Esophagus muscularis mucosa (tissue), 4 donors: ENCODE measurements at regions not wholly inside any gene's neighbourhood (a gene's known extent, or its start where the extent isn't known, plus 50 kb on each side); places are given as distances from the start of the nearest gene placed in this dataset.

Experiments used
- DNase-seq: peaks from one replicate; pipeline ENCODE4 v3.0.0-alpha.2; 2017; ENCODE audit errors: extremely low spot score
- H3K27ac ChIP-seq, 4 donors: fragments of 200-600 bp; sonication (generic); replicated peaks in 1 of 4; 1 replicate in 3 of 4; 2 replicates in 1 of 4; pipeline ENCODE4 v1.5.1; 2016 to 2019; ENCODE audit warnings: mild to moderate bottlenecking in 1 of 4
- H3K27me3 ChIP-seq, 4 donors: fragments of 200-600 bp; sonication (generic); one replicate each; pipeline versions ENCODE4 v1.5.1 to v1.6.0; 2016 to 2019
- H3K36me3 ChIP-seq, 4 donors: fragments of 200-600 bp; sonication (generic); one replicate each; pipeline ENCODE4 v1.5.1; 2016 to 2019
- H3K4me1 ChIP-seq, 4 donors: fragments of 200-600 bp; sonication (generic); one replicate each; pipeline ENCODE4 v1.5.1; 2016 to 2019
- H3K4me3 ChIP-seq, 4 donors: fragments of 200-600 bp; sonication (generic); 1 replicate in 2 of 4; 2 replicates in 2 of 4; pipeline ENCODE4 v1.5.1; 2016 to 2019; ENCODE audit warnings: mild to moderate bottlenecking in 4 of 4, moderate library complexity in 1 of 4
- H3K9me3 ChIP-seq, 4 donors: fragments of 200-600 bp; sonication (generic); 1 replicate in 3 of 4; 2 replicates in 1 of 4; pipeline ENCODE4 v1.5.1; 2016 to 2019
- CTCF ChIP-seq, 3 experiments: fragments of 200-600 bp in 2 of 3; fragments of 450-650 bp in 1 of 3; sonication (generic) in 2 of 3; IDR thresholded peaks; one replicate each; pipeline ENCODE4 v1.5.1; 2017 to 2019; ENCODE audit warnings: antibody characterized with exemption in 3 of 3, mild to moderate bottlenecking in 2 of 3, moderate library complexity in 1 of 3
- EP300 ChIP-seq: sonication (generic); formaldehyde crosslinking; IDR thresholded peaks from one replicate; pipeline ENCODE4 v1.6.1; 2017; ENCODE audit warnings: antibody characterized with exemption
- POLR2A ChIP-seq: fragments of 450-650 bp; IDR thresholded peaks from one replicate; pipeline ENCODE4 v1.6.1; 2017; ENCODE audit warnings: antibody characterized with exemption, moderate library complexity, mild to moderate bottlenecking, low read depth
- POLR2AphosphoS5 ChIP-seq, 2 donors: sonication (generic); formaldehyde crosslinking; IDR thresholded peaks; one replicate each; pipeline ENCODE4 v1.6.1; 2017; ENCODE audit warnings: antibody characterized with exemption in 2 of 2
- WGBS: methylation state at CpG from one replicate; pipeline ENCODE4 v1.1.5; 2018; 5-methylcytosine and 5-hydroxymethylcytosine counted together
- intact Hi-C: fragments of 100-400 bp; cut with DNase I; formaldehyde crosslinking; loops from one replicate; pipeline ENCODE4 v1.15.1; 2023

GRCh38 chr21:29419422-29419821, 120.7 kb downstream of the BACH1 start:
- Histone ChIP-seq H3K4me1 (no peaks in the 10 kb centered on the region), H3K36me3 (no peaks in the 10 kb centered on the region), H3K4me3 (no peak overlapping the region), H3K9me3 (no peaks in the 10 kb centered on the region), H3K27me3 (no peaks in the 10 kb centered on the region), H3K27ac (no peak overlapping the region)
- WGBS: 92% methylated on average over 1 of the region's 1 CpG
- intact Hi-C loops: no loop called here
- TF ChIP-seq POLR2A (no peak), POLR2AphosphoS5 (IDR thresholded peaks at IDR 0.05) (no peak), CTCF (IDR thresholded peaks at IDR 0.05) (no peak), EP300 (no peak)
- DNase-seq: no peak

GRCh38 chr21:29423099-29423870, 124.6 kb downstream of the BACH1 start:
- intact Hi-C loops: no loop called here
- 75% methylated on average over 2 of the region's 2 CpGs for WGBS
- Histone ChIP-seq H3K9me3 (no peaks in the 10 kb centered on the region), H3K27ac (no peak overlapping the region), H3K27me3 (no peaks in the 10 kb centered on the region), H3K4me3 (no peak overlapping the region), H3K4me1 (no peaks in the 10 kb centered on the region), H3K36me3 (no peaks in the 10 kb centered on the region)
- DNase-seq: no peak
- TF ChIP-seq POLR2AphosphoS5 (IDR thresholded peaks at IDR 0.05) (no peak), EP300 (no peak), CTCF (IDR thresholded peaks at IDR 0.05) (no peak), POLR2A (no peak)

GRCh38 chr21:29424728-29425127, 126.0 kb downstream of the BACH1 start:
- 77% methylated on average over 2 of the region's 2 CpGs for WGBS
- H3K9me3 ChIP-seq: no peaks in the 10 kb centered on the region
- no peak overlapping the region for H3K4me3 ChIP-seq
- H3K36me3 ChIP-seq: no peaks in the 10 kb centered on the region
- intact Hi-C loops: no loop called here
- no peak for DNase-seq
- no peak overlapping the region for H3K27ac ChIP-seq
- no peaks in the 10 kb centered on the region for H3K4me1 ChIP-seq
- no peak for TF ChIP-seq CTCF (IDR thresholded peaks at IDR 0.05)
- no peak for TF ChIP-seq POLR2A
- TF ChIP-seq EP300: no peak
- TF ChIP-seq POLR2AphosphoS5 (IDR thresholded peaks at IDR 0.05): no peak
- no peaks in the 10 kb centered on the region for H3K27me3 ChIP-seq

- H3K9me3 ChIP-seq: no peaks in the 10 kb centered on the region
- intact Hi-C loops: no loop called here
- no peak for TF ChIP-seq CTCF (IDR thresholded peaks at IDR 0.05)
Observed at GRCh38 chr21:29429218-29429617, 130.5 kb downstream of the BACH1 start.

GRCh38 chr21:29430030-29430429, 131.3 kb downstream of the BACH1 start:
- TF ChIP-seq EP300 (no peak), POLR2A (no peak), POLR2AphosphoS5 (IDR thresholded peaks at IDR 0.05) (no peak), CTCF (IDR thresholded peaks at IDR 0.05) (no peak)
- Histone ChIP-seq H3K27ac (no peak overlapping the region), H3K9me3 (no peaks in the 10 kb centered on the region), H3K4me1 (peaks cover 0 to 7% (median 0%) of the 10 kb centered on the region in 4 donors), H3K4me3 (no peak overlapping the region), H3K36me3 (no peaks in the 10 kb centered on the region), H3K27me3 (no peaks in the 10 kb centered on the region)
- 97% methylated on average over 4 of the region's 4 CpGs for WGBS
- DNase-seq: no peak
- intact Hi-C loops: no loop called here

More at GRCh38 chr21:29429218-29429617, 130.5 kb downstream of the BACH1 start:
- Histone ChIP-seq H3K27ac (no peak overlapping the region), H3K4me3 (no peak overlapping the region), H3K36me3 (no peaks in the 10 kb centered on the region), H3K27me3 (no peaks in the 10 kb centered on the region), H3K4me1 (peaks cover 0 to 7% (median 0%) of the 10 kb centered on the region in 4 donors)
- DNase-seq: no peak
